Adrenal gland (tissue), 9 donors: ENCODE measurements at regions not wholly inside any gene's neighbourhood (a gene's known extent, or its start where the extent isn't known, plus 50 kb on each side); places are given as distances from the start of the nearest gene placed in this dataset.
A peak's percentile ranks its signal among the peaks of the same experiment; 100 is the strongest.
"Not testable (repeated sequence)": the region's sequence is repeated elsewhere in the genome, so short reads cannot be mapped to it uniquely, and the experiment has no call there.

Experiments
- DNase-seq, 7 donors: peaks; one replicate each; pipeline ENCODE4 v3.0.0-alpha.2; 2019 to 2020
- H3K27ac ChIP-seq, 5 donors: fragments of 200-600 bp; sonication (generic) in 4 of 5; 1 replicate in 3 of 5; 2 replicates in 2 of 5; pipeline versions ENCODE4 v1.5.1 to v1.8.0; 2016 to 2020; ENCODE audit warnings: mild to moderate bottlenecking in 1 of 5
- H3K27me3 ChIP-seq: fragments of 200-600 bp; 2 replicates; pipeline ENCODE4 v1.8.0; 2021
- H3K36me3 ChIP-seq, 2 donors: fragments of 200-600 bp; replicated peaks in 1 of 2; 1 replicate in 1 of 2; 2 replicates in 1 of 2; pipeline versions ENCODE4 v1.5.1 to v1.8.0; 2018 to 2022
- H3K4me1 ChIP-seq, 2 donors: fragments of 200-600 bp; replicated peaks in 1 of 2; 1 replicate in 1 of 2; 2 replicates in 1 of 2; pipeline versions ENCODE4 v1.5.1 to v1.8.0; 2018 to 2021
- H3K4me3 ChIP-seq, 4 donors: fragments of 200-600 bp; sonication (generic) in 3 of 4; one replicate each; pipeline ENCODE4 v1.5.1; 2016 to 2018
- H3K9me3 ChIP-seq, 3 donors: fragments of 200-600 bp; sonication (generic) in 1 of 3; replicated peaks in 1 of 3; 1 replicate in 2 of 3; 2 replicates in 1 of 3; pipeline versions ENCODE4 v1.5.1 to v1.8.0; 2016 to 2021
- POLR2A ChIP-seq, 2 donors: fragments of 450-650 bp; IDR thresholded peaks; one replicate each; pipeline ENCODE4 v1.6.1; 2017; ENCODE audit warnings: antibody characterized with exemption in 2 of 2, mild to moderate bottlenecking in 2 of 2, moderate library complexity in 1 of 2
- WGBS, 4 donors: extraction: QIAGEN DNeasy Blood & Tissue Kit in 2 of 4; methylation state at CpG; one replicate each; pipeline versions ENCODE4 v1.1.5 to v1.1.7; 2013 to 2017; 5-methylcytosine and 5-hydroxymethylcytosine counted together
- intact Hi-C, 2 donors: fragments of 100-400 bp; cut with DNase I; formaldehyde crosslinking; loops; one replicate each; pipeline versions ENCODE4 v1.14.1 to v1.15.0; 2022 to 2023
- TF ChIP-seq, protein P1 (sequence below), 6 experiments: fragments of 450-650 bp in 4 of 6; fragments of 200-600 bp in 2 of 6; sonication (generic) in 1 of 6; IDR thresholded peaks; 1 replicate in 5 of 6; 2 replicates in 1 of 6; pipeline versions ENCODE4 v1.5.1 to v1.8.0; 2016 to 2021; ENCODE audit warnings: antibody characterized with exemption in 6 of 6, mild to moderate bottlenecking in 2 of 6, moderate library complexity in 1 of 6
- donor health status: healthy with polysubstance abuse.
- donor health status: Bipolar disorder and iron deficiency.
- donor health status: DM: yes; HTN: yes; CAD: no.
- donor health status: DM: no; HTN: no; CAD: no.
- donor health status: DM: no; HTN: no; CAD: no.

GRCh38 chr1:184832517-184832916 lies 77.9 kb upstream of the EDEM3 start:
- Histone ChIP-seq H3K27me3 (no peaks in the 10 kb centered on the region), H3K36me3 (no peaks in the 10 kb centered on the region), H3K27ac (no peak overlapping the region), H3K4me3 (no peak overlapping the region), H3K4me1 (peaks cover 16 to 24% of the 10 kb centered on the region in 2 donors), H3K9me3 (no peaks in the 10 kb centered on the region)
- 90 to 96% (median 94%) methylated on average over 3 of the region's 3 CpGs for WGBS, 4 donors
- no peak for TF ChIP-seq POLR2A (IDR thresholded peaks at IDR 0.05)
- TF ChIP-seq, protein P1, sequence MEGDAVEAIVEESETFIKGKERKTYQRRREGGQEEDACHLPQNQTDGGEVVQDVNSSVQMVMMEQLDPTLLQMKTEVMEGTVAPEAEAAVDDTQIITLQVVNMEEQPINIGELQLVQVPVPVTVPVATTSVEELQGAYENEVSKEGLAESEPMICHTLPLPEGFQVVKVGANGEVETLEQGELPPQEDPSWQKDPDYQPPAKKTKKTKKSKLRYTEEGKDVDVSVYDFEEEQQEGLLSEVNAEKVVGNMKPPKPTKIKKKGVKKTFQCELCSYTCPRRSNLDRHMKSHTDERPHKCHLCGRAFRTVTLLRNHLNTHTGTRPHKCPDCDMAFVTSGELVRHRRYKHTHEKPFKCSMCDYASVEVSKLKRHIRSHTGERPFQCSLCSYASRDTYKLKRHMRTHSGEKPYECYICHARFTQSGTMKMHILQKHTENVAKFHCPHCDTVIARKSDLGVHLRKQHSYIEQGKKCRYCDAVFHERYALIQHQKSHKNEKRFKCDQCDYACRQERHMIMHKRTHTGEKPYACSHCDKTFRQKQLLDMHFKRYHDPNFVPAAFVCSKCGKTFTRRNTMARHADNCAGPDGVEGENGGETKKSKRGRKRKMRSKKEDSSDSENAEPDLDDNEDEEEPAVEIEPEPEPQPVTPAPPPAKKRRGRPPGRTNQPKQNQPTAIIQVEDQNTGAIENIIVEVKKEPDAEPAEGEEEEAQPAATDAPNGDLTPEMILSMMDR (IDR thresholded peaks at IDR 0.05): no peak
- no peak for DNase-seq
- intact Hi-C loops: no loop called here

- intact Hi-C loops: loop anchor here in 1 of 2 donors (10.0 kb wide), 1 partner anchor 55 kb away; no protein-coding TSS in a partner anchor
- H3K27me3 ChIP-seq, H3K9me3 ChIP-seq, H3K36me3 ChIP-seq, H3K4me3 ChIP-seq, H3K27ac ChIP-seq, DNase-seq: not testable (repeated sequence)
- WGBS, 4 donors: 91 to 98% (median 96%) methylated on average over 6 of the region's 6 CpGs
- peaks cover 8 to 21% of the 10 kb centered on the region in 2 donors for H3K4me1 ChIP-seq
Measured at GRCh38 chr1:184829496-184829895, 74.8 kb upstream of the EDEM3 start.

DNA sequence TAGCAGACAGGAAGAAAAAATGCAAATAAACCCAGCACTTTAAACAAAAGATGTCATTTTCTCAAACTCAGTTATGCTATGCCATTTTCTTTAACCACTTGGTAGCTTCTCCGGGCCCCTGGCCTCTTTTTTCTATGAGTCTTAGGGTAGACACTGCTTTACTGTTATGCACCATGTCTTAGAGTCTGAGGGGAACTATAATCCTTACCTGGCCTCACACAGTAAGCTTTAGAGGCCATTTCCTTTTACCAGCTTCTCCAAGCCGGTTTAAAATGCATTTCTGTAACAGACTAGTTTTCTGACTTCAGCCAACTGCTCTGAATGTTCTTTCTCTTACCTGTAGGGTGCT lies 73.7 kb upstream of the EDEM3 start:
- Histone ChIP-seq H3K4me3 (no peak overlapping the region), H3K36me3 (no peaks in the 10 kb centered on the region), H3K27ac (peak overlapping the region in 4 of 5 donors; percentile 59 to 81 (median 64)), H3K4me1 (peaks cover 8 to 21% of the 10 kb centered on the region in 2 donors), H3K9me3 (no peaks in the 10 kb centered on the region), H3K27me3 (no peaks in the 10 kb centered on the region)
- DNase-seq: no peak
- intact Hi-C loops: loop anchor here in 1 of 2 donors (10.0 kb wide), 1 partner anchor 56 kb away; no protein-coding TSS in a partner anchor
- WGBS, 4 donors: 86 to 98% (median 90%) methylated on average over 2 of the region's 2 CpGs
- TF ChIP-seq, protein P1 (IDR thresholded peaks at IDR 0.05): no peak
- no peak for TF ChIP-seq POLR2A (IDR thresholded peaks at IDR 0.05)

- Histone ChIP-seq H3K27me3 (no peaks in the 10 kb centered on the region), H3K36me3 (no peaks in the 10 kb centered on the region), H3K4me3 (no peak overlapping the region), H3K4me1 (peaks cover 8 to 21% of the 10 kb centered on the region in 2 donors), H3K27ac (peak overlapping the region in 4 of 5 donors; percentile 59 to 81 (median 64)), H3K9me3 (no peaks in the 10 kb centered on the region)
- WGBS, 4 donors: 41 to 56% (median 46%) methylated on average over 8 of the region's 8 CpGs
- TF ChIP-seq POLR2A (IDR thresholded peaks at IDR 0.05): no peak
- TF ChIP-seq, protein P1 (IDR thresholded peaks at IDR 0.05): no peak
- DNase-seq: peak in 4 of 7 donors; percentile 32 to 53 (median 36)
- intact Hi-C loops: loop anchor here in 1 of 2 donors (10.0 kb wide), 1 partner anchor 57 kb away; no protein-coding TSS in a partner anchor
Measured at GRCh38 chr1:184827600-184828368, 73.1 kb upstream of the EDEM3 start.
